Peyer's patch (tissue), 4 donors: ENCODE measurements at regions not wholly inside any gene's neighbourhood (a gene's known extent, or its start where the extent isn't known, plus 50 kb on each side); places are given as distances from the start of the nearest gene placed in this dataset.

Experiments
- POLR2A ChIP-seq, 2 donors: fragments of 450-650 bp; IDR thresholded peaks; one replicate each; pipeline ENCODE4 v1.5.1; 2017; ENCODE audit warnings: antibody characterized with exemption in 2 of 2, mild to moderate bottlenecking in 2 of 2, moderate library complexity in 2 of 2
- TF ChIP-seq, protein P1 (sequence below), 6 experiments: fragments of 450-650 bp in 4 of 6; fragments of 200-600 bp in 2 of 6; sonication (generic) in 1 of 6; IDR thresholded peaks; one replicate each; pipeline ENCODE4 v1.5.1; 2017 to 2019; ENCODE audit warnings: antibody characterized with exemption in 6 of 6, mild to moderate bottlenecking in 3 of 6, moderate library complexity in 1 of 6

- TF ChIP-seq, protein P1, sequence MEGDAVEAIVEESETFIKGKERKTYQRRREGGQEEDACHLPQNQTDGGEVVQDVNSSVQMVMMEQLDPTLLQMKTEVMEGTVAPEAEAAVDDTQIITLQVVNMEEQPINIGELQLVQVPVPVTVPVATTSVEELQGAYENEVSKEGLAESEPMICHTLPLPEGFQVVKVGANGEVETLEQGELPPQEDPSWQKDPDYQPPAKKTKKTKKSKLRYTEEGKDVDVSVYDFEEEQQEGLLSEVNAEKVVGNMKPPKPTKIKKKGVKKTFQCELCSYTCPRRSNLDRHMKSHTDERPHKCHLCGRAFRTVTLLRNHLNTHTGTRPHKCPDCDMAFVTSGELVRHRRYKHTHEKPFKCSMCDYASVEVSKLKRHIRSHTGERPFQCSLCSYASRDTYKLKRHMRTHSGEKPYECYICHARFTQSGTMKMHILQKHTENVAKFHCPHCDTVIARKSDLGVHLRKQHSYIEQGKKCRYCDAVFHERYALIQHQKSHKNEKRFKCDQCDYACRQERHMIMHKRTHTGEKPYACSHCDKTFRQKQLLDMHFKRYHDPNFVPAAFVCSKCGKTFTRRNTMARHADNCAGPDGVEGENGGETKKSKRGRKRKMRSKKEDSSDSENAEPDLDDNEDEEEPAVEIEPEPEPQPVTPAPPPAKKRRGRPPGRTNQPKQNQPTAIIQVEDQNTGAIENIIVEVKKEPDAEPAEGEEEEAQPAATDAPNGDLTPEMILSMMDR (IDR thresholded peaks at IDR 0.05), result no peak
- no peak for TF ChIP-seq POLR2A (IDR thresholded peaks at IDR 0.05)
Measured at GRCh38 chr7:123285076-123285700, 85.4 kb upstream of the SLC13A1 start.
